ENCODE measurements at regions not wholly inside any gene's neighbourhood (a gene's known extent, or its start where the extent isn't known, plus 50 kb on each side); places are given as distances from the start of the nearest gene placed in this dataset.

GRCh38 chr12:61357496-61357895 is 902.7 kb upstream of the USP15 start:
- no peak for TF ChIP-seq CTCF (conservative IDR thresholded peaks at IDR 0.05 in 1 of 2, IDR thresholded peaks at IDR 0.05 in 1 of 2; ENCODE audit: low read depth in 1 of 2, low read length in 2 of 2)
- TF ChIP-seq EZH2 (IDR thresholded peaks at IDR 0.05; ENCODE audit: low read length, missing control alignments) = no peak

Measured in fibroblast of lung (primary cell).